Epithelial cell of esophagus (primary cell): ENCODE measurements at regions not wholly inside any gene's neighbourhood (a gene's known extent, or its start where the extent isn't known, plus 50 kb on each side); places are given as distances from the start of the nearest gene placed in this dataset.
"Not testable (repeated sequence)": the region's sequence is repeated elsewhere in the genome, so short reads cannot be mapped to it uniquely, and the experiment has no call there.

Experiments used
- DNase-seq: peaks from one replicate; pipeline ENCODE4 v3.0.0; 2010; ENCODE audit warnings: low read depth
- H3K4me3 ChIP-seq: 2 replicates; pipeline ENCODE4 v1.5.1; 2011; ENCODE audit warnings: mild to moderate bottlenecking, low read length, control low read depth
- CTCF ChIP-seq: IDR thresholded peaks from 2 replicates; pipeline ENCODE4 v1.5.1; 2011; ENCODE audit warnings: low read depth, mild to moderate bottlenecking, low read length, control low read depth, inconsistent platforms; ENCODE audit not compliant: insufficient read depth; ENCODE audit errors: missing control alignments

- peak; percentile 91 for DNase-seq
- H3K4me3 ChIP-seq: no peak overlapping the region
- no peak for TF ChIP-seq CTCF
Observed at GRCh38 chr6:84825461-84825860, 61.1 kb upstream of the TBX18 start.

DNA sequence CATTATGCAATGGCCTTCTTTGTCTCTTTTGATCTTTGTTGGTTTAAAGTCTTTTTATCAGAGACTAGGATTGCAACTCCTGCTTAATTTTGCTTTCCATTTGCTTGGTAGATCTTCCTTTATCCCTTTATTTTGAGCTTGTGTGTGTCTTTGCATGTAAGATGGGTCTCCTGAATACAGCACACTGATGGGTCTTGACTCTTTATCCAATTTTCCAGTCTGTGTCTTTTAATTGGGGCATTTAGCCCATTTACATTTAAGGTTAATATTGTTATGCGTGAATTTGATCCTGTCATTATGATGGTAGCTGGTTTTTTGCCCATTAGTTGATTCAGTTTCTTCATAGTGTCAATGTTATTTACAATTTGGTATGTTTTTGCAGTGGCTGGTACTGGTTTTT lies 56.9 kb upstream of the TBX18 start:
- not testable (repeated sequence) for DNase-seq

GRCh38 chr6:84816741-84817140 lies 52.3 kb upstream of the TBX18 start:
- TF ChIP-seq CTCF: no peak

More for the DNA sequence above, 56.9 kb upstream of the TBX18 start:
- not testable (repeated sequence) for H3K4me3 ChIP-seq

DNA sequence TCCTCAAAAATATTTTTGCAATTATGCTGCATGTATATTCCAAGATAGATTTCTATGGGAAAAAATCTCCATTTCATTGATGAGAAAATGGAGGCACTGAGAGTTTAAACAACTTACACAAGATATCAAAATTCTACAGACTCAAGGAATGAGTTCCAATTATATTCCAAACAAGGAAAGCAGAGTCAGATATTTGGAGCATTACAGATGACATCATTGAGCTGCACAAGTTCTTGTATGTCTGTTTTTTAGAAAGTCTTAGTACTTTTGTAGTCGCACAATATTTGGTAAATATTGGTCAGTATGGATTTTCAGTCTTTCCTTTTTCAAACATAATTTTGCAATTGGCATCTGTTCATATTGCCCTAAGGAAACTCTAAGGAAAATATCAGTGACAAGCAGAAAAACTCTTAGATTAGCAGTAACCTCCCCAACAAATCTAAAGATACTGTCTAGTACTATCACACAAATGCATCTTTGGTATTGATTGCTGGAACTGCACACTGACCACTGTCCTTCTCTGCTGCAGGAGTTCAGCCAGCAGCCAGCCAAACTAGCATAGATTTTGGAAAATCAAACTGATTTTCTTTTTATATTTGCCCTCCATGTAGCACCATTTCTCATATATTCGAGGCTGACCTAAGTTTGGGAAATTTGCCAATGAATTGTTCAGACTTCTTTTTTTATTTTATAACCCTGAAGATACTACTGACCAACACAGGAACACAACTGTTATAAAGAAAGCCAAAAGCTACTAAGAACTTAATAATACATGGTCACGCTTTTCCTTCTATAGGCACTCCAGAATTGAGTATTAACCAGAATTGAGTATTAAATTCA lies 51.7 kb upstream of the TBX18 start:
- H3K4me3 ChIP-seq: no peak overlapping the region
- no peak for TF ChIP-seq CTCF
- no peak for DNase-seq

More at GRCh38 chr6:84816741-84817140, 52.3 kb upstream of the TBX18 start:
- no peak overlapping the region for H3K4me3 ChIP-seq
- DNase-seq: no peak
